ENCODE measurements at regions not wholly inside any gene's neighbourhood (a gene's known extent, or its start where the extent isn't known, plus 50 kb on each side); places are given as distances from the start of the nearest gene placed in this dataset.
"Not testable (repeated sequence)": the region's sequence is repeated elsewhere in the genome, so short reads cannot be mapped to it uniquely, and the experiment has no call there.

DNA sequence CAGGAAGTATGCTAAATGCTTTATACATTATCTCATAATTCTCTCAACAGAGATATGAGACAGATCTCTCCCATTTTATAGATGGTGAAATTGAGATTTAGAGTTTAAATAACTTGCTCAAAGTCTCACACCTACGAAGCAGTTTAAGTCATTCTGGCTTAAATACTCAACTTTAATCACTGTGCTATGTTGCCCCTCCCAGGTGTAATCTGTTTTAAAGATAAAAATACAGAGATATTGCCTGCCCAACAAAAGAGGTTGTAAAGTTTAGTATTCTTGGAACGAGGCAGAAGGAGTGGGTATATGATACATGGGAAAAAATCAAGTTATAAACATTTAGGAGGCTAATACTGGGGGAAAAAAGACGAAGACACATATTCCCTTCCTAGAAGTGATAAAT is 156.8 kb upstream of the LRIG3 start:
- no peak overlapping the region for H3K4me3 ChIP-seq (ENCODE audit: low read depth, low read length)

DNA sequence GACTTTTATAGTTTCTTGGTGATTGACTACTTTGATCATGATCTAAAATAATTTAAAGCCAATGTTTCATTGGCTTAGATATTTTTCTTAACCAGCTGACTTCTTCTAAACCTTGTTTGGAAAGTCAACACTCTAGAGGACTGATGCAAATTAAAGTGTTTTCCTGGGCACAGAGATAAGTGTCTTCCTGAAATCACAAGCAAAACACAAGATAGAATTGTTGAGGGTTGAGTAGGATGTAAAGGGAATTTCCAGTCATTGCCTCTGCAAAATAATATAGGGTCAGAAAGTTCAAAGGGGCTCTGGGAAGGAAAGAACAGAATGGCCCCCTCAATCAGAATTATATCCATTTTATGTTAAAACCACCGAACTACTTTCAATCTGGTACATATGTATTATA is 156.3 kb upstream of the LRIG3 start:
- DNase-seq (ENCODE audit: low read depth), result no peak
- no peak overlapping the region for H3K4me3 ChIP-seq (ENCODE audit: low read depth, low read length)

More for the DNA sequence above, 156.8 kb upstream of the LRIG3 start:
- DNase-seq (ENCODE audit: low read depth), result no peak

DNA sequence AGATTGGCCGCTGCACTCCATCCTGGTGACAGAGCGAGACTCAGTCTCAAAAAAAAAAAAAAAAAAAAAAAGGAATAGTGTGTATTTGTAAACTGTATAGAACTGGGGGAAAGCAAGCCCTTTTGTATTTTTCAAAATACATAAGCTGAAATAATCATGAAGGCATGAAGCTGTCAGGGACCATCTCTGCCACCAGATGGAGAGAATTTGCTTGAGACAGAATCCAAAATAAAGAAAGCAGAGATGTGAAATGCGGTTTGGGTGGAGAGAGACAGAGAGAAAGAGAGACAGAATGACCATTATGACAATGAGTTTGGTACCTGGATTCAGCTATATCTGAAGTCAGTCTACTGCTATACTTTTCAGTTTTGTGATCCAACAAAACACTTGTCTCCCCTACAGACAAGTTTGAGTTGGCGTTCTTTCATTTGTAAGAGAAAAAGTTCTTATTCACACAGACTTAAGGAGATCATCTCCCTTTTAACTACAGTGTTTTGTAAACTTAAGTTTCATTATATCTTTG is 155.7 kb upstream of the LRIG3 start:
- no peak overlapping the region for H3K4me3 ChIP-seq (ENCODE audit: low read depth, low read length)
- no peak for DNase-seq (ENCODE audit: low read depth)

DNA sequence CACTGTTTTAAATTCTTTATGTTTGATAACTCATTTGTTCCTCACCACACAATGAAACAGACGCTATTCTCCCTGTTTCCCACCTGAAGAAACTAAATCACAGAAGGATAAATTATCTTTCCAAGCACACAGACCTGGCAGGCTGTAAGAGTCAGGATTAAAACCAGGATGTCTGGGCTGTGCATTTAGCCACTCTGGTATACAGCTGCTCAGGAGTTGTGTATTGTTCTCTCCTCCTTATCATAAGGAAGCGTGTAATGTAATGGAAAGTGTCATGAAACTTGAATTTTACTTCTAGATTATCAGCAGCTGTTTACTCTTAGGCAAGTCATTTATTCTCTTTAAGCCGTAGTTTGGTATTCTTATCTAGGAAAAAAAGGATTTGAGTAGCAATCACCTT is 154.8 kb upstream of the LRIG3 start:
- H3K4me3 ChIP-seq (ENCODE audit: low read depth, low read length), result no peak overlapping the region
- no peak for DNase-seq (ENCODE audit: low read depth)

DNA sequence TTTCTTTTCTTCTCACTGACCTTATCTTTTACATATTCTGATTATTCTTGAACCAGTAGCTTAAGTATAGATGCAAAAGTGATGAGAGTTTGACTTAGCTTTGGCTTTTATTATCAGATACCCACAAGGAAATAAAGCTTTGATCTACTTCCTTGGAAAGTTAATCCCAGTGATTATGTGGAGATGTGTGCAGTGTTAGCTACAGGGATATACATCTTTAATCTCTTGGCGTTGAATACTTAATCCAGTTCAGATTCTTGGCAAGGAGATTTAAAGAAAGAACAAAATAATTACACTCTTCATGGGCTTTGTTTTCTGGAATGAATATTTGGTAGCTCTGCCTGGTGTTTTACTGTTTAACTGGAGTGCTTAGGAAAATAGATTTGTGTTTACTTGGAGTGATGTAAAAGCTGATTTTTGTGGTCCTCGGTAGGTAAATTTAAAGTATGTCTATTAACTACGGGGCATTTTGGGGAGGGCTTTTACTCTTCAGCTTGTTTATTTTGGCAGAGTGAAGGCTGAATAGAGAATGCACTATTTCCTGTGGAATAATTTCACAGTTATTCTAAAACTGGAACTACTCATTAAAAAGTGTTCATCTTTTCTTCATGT is 150.1 kb upstream of the LRIG3 start:
- no peak for DNase-seq (ENCODE audit: low read depth)
- H3K4me3 ChIP-seq (ENCODE audit: low read depth, low read length), result no peak overlapping the region

DNA sequence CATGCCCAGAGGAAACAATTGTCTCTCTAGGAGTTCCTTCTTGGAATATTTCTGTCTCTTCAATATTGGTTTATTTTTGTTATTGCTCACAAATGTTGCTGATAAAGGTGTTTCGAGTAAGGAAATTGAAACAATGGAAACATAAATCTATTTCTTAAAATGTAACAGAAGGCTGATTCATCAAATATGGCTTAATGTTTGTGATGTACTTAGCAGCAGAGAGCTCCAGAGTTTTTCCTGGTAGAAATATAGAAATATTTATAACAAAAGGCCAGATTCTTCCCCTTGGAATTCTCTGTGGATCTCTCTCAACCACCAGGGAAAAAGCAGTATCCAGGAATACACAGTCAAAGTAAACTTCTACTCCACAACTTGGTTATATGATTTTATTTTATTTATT is 149.2 kb upstream of the LRIG3 start:
- no peak overlapping the region for H3K4me3 ChIP-seq (ENCODE audit: low read depth, low read length)
- no peak for DNase-seq (ENCODE audit: low read depth)

DNA sequence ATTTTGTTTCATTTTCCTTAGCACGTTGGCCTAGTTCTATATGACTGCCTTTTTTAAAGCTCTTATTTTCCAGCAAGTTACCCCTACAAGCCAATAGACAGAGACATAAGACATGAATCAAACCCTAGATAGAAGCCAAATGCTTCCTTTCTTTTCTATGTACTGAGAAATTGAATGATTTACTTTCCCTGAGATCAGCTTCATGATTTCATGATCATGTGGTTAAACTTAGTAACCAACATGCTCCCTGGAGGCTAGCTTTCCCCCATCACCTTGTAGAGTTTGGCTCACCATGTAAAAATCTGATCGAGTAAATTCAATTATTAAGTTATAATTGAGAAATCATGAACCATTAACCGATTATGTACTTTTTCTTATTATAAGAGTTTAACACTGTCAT is 148.1 kb upstream of the LRIG3 start:
- DNase-seq (ENCODE audit: low read depth), result peak; percentile 33
- no peak overlapping the region for H3K4me3 ChIP-seq (ENCODE audit: low read depth, low read length)

DNA sequence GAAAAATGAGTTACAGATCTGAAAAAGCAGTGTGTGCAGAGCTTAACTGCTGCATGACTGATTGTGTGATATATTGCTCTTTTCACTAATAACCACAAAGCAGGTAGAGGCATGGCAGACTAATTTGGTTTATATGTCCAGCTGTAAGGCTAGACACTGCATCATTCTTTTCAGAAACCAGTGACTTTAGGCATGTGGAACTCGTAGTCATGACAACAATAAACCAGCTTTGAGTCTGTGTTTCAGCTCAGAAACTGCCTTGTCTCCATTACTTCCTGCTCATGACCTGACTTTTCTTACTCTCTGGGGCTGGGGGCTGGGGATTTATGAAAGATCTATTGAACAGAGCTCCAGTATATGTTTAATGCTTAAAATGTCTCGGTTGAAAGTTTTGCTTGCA is 146.8 kb upstream of the LRIG3 start:
- H3K4me3 ChIP-seq (ENCODE audit: low read depth, low read length), result no peak overlapping the region
- DNase-seq (ENCODE audit: low read depth), result no peak

DNA sequence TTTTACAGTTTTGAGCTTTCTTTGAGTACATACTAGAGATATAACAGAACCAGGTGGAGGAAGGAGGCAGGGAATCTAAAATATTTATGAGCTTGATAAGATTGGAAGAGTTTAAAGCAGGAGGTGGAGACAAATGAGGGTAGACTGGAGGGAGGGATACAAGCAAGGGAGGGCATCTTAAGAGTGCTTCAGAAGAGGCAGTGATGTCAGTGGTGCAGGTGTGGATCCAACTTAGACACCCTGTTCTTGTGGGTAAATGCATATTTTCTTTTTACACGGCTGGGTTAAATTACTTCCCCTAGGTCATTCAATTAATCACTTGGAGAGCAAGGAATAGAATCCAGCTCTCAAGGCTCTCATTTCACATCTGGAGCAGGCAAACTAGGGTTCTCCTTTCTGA is 146.1 kb upstream of the LRIG3 start:
- DNase-seq (ENCODE audit: low read depth), result no peak
- H3K4me3 ChIP-seq (ENCODE audit: low read depth, low read length), result no peak overlapping the region

DNA sequence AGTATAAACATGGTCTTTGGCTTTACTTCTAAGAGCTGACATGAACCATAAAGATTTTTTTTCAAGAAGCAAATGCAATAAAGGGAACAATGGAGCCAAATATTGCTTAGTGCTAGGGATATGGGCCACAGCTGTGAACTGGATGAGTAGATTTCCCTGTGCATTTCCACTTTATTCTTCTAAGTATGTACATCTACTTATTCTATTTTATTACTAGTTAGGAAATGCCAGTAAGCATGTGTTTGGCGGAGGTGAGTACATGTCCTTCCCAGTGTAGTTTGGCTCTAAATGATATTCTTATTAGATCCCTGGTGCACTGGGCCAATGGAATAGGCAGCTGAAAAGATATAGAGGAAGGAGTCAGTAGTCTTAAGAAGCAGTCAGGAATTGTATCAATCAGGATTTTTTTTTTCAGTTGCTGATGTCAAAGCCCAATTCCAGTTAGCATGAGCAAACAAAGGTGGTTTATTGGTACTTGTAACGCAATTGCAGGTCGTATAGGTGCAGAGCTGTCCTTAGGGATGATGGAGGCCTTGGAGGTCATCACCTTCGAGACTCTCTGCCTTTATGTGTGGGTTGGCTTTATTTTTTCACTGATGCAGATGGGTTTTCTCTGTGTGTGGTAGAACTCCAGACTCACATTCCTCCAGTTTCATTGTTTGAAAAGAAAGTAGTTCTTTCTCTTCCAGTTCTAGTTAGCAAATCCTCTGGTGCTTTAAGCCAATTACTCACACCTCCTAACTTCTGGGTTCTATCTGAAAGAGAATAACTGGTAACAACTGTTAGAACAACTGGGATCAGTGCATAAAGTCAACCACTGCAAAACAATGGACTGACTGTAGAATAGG is 139.0 kb upstream of the LRIG3 start:
- H3K4me3 ChIP-seq (ENCODE audit: low read depth, low read length), result no peak overlapping the region
- peak; percentile 45 for DNase-seq (ENCODE audit: low read depth)

DNA sequence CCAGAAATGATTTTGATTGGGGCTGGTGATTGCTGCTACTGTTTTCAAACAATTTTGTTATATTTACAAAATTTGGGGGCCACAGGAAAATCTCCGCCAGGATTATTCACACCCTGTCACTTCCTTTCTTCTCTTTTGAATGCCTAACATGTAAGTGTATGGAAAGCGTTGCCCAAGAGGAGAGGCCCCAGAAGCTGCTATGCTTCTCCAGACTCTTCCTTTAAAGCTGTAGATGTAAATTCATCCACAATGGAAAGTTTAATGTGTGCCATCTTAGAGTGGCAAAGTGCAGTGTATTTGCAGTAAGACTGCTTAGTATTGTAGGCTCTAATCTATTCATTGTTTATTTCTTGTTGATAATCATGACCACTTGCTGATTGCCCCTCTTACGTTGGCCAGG is 136.7 kb upstream of the LRIG3 start:
- H3K4me3 ChIP-seq (ENCODE audit: low read depth, low read length), result no peak overlapping the region
- DNase-seq (ENCODE audit: low read depth), result no peak

DNA sequence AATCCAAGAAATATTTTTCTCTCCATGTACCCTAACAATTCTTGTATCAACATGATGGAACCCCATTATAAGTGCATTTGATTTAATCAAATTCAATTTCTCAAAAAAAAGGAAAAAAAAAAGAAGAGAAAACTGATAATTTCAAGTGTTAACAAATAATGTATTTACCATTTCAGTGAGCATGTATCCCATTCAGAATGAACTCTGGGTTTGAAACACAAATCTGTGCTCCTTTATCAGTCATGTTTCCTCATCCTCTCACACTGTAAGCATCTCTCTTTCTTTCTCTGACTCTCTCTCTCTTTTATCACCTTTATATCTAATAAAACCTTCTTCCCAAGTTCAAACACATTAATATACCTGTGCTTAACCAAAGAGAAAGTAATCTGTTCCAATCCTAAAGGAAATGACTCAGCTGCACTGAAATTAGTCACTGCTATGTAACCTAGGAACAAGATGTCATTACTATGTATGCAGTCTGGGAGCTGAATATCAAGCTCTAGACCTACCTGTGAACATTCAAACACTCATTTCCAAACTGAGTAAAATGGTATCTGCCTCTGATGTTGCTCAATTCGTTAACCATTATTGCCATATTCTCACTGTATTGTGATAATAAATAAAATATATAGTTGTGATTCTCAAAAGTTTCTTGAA is 135.0 kb upstream of the LRIG3 start:
- H3K4me3 ChIP-seq (ENCODE audit: low read depth, low read length), result no peak overlapping the region
- peak; percentile 48 for DNase-seq (ENCODE audit: low read depth)

DNA sequence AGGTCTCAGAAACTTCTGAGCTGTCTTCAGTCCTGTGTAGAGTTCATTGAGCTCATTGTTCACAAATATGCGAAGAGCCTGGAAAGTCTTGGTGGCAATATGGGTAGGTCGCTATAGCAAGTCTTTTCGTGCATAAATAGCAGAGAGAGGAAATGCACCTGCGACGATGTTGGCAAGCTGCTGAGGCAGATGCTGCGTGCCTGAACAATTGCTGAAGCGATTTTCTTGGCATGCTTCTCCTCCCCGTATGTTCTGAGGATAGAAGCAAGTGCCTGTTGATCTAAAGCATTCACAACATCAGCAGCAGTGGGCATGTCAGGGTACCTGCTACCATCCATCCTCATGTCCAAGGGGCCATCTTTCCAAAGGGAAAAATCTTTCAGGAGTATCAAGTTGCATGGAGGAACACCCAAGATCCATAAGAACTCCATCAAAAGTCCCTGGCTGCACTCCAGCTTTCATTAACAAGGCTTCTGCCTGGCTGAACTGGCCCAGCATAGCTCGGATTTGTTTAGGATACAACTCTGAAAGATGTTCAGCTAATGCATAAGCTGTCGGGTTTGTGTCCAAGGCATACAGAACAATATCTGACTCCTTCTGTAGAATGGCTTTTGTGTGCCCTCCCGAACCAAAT is 133.1 kb upstream of the LRIG3 start:
- DNase-seq (ENCODE audit: low read depth), result not testable (repeated sequence)

DNA sequence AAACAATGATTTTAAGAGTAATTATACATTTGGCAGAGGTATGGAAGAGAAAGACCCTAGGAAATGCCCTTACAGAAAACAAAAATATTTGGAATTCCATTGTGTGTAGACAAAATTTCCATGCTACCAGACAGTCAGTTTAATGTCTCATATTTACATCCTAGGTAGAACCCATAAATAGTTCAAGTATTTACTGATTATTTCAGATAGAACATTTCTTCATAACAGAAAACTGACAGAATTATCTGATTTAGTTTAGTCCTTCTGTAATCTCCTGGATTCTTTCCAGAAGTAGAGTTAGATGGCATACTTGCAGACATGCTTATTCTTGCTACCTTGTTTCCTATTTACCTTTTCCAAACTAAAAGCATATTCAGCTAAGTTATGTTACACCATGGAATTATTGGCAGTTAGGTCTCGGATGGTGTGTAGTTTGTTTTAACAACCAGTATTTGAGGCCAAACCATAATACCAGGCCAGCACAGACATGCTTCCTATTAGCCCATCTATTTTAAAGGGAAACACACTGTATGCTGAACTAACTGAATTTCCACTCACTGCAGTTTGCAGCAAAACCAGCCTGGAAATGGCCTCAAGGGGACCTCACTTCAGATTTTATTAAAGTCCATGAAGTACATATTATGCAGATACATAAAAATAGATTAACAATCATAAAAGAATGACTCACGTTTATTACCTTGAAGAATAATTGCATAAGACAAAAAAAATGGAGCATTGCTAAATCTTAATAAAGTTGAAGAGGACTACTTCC is 126.6 kb upstream of the LRIG3 start:
- no peak overlapping the region for H3K4me3 ChIP-seq (ENCODE audit: low read depth, low read length)
- DNase-seq (ENCODE audit: low read depth), result no peak

More for the DNA sequence above, 133.1 kb upstream of the LRIG3 start:
- H3K4me3 ChIP-seq (ENCODE audit: low read depth, low read length), result not testable (repeated sequence)

DNA sequence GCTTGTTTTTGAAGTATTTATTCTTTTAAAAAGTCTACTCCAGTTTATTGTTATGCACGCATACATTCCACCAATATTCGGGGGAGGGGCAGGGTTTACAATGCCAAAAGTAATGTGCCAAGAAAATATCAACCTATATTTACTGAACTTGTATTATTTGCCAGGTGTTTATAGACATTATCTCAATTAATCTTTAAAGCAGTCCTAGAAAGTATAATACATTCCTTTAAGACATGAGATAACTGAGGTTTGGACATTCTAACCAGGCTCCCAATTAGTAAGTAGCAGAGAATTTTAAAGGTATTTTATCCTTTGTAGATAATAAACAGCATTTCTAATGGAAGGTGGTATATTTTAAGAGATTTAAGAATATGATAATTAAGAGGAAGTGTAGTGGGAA is 124.5 kb upstream of the LRIG3 start:
- H3K4me3 ChIP-seq (ENCODE audit: low read depth, low read length), result no peak overlapping the region
- DNase-seq (ENCODE audit: low read depth), result no peak

DNA sequence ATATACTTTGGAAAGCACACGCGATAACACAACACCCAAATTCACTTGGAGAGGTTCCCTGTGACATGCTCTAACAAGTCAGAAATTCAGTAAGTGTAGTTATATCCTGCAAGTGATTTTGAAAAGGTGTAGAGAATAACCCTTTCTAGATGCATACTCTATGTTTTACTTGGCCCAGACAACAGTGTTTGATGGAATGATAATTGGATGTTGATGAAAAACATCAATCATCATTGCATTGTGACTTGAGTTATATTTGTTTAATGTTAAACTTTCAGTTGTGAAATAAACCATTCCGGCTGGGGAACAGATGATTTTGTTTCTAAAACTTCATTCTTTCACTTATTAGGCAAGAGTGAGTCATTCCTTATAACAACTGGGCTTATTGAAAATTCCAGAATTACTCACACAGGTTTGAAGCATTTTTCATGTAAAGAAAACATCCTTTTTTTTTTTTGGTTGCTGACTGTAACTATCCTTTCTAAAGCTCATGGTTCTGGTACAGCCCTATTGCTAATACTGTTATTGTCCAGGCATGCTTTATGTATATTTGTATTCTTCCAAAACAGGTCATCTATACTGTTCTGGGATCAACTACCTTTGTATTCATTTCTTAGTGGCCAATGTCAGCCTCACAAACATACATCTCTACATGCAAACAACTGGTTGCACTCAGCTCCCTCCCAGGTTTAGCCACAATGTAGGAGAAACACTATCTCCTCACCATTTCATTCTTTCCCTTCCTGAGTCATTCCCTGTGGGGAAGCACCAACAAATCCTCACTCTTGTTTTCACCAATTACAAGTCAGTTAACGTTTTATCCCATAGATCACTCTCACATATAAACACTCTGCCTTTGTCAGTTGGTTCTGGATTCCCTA is 121.2 kb upstream of the LRIG3 start:
- no peak overlapping the region for H3K4me3 ChIP-seq (ENCODE audit: low read depth, low read length)
- peak; percentile 85 for DNase-seq (ENCODE audit: low read depth)

DNA sequence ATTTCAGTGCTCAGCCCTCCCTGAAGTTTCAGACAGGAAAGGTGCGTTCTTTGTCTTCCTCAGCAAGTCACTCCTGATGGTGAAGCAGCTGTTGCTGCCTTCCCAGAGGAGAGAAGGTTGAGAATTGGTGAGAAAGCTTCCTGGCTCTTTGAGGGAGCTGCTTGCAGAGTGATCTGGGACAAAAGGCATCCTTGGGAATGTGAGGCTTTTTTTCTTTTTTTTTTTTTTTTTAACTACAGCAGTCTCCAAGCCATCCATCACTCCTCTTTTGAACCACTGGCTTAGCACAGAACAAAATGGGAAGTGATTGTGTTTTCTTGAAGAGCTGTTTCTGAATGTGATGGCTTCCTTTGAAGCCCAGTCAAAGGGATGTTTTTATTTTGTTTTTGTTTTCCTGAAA is 120.4 kb upstream of the LRIG3 start:
- DNase-seq (ENCODE audit: low read depth), result peak; percentile 81
- H3K4me3 ChIP-seq (ENCODE audit: low read depth, low read length), result no peak overlapping the region

DNA sequence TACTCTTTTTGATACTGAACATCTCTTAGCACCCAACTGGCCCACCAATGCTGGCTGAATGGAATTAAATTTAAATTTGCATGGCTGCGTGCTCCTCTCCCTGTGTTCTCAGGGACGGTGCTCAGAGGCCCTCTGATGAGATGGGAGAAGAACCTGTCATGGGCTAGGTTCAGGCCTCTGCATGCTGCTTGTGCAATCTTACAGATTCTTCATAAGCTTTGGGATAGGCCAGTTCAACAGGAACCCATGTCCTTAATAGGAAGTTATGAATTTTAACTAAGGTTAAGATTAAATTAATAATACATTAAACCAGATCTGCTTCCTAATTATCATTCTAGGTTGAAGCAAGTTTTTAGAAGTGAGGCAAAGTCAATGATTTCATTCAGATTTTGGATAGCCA is 119.7 kb upstream of the LRIG3 start:
- no peak for DNase-seq (ENCODE audit: low read depth)
- H3K4me3 ChIP-seq (ENCODE audit: low read depth, low read length), result no peak overlapping the region

Data from skeletal muscle cell (primary cell).